GM21528 (cell line): ENCODE measurements at regions not wholly inside any gene's neighbourhood (a gene's known extent, or its start where the extent isn't known, plus 50 kb on each side); places are given as distances from the start of the nearest gene placed in this dataset.
"Not testable (repeated sequence)": the region's sequence is repeated elsewhere in the genome, so short reads cannot be mapped to it uniquely, and the experiment has no call there.

Experiments
- ATAC-seq: cut with Tn5 transposase; IDR thresholded peaks from one replicate; pipeline ENCODE4 v1.9.1; 2021; ENCODE audit warnings: mild to moderate bottlenecking, moderate library complexity; ENCODE audit not compliant: unreplicated experiment, low FRiP score

DNA sequence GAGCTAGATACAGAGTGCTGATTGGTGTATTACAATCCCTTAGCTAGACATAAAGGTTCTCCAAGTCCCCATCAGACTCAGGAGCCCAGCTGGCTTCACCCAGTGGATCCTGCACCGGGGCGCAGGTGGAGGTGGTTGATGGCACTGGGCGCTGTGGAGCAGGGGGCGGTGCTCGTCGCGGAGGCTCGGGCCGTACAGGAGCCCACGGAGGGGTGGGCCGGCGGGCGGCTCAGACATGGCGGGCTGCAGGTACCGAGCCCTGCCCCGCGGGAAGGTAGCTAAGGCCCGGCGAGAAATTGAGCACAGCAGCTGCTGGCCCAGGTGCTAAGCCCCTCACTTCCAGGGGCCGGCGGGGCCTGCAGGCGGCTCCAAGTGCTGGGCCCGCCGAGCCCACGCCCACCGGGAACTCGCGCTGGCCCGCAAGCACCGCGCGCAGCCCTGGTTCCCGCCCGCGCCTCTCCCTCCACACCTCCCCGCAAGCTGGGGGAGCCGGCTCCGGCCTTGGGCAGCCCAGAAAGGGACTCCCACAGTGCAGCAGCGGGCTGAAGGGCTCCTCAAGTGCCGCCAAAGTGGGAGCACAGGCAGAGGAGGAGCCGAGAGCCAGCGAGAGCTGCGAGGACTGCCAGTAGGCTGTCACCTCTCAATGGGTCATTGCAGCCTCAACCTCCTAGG is 96.4 kb upstream of the MYO10 start:
- ATAC-seq = not testable (repeated sequence)

DNA sequence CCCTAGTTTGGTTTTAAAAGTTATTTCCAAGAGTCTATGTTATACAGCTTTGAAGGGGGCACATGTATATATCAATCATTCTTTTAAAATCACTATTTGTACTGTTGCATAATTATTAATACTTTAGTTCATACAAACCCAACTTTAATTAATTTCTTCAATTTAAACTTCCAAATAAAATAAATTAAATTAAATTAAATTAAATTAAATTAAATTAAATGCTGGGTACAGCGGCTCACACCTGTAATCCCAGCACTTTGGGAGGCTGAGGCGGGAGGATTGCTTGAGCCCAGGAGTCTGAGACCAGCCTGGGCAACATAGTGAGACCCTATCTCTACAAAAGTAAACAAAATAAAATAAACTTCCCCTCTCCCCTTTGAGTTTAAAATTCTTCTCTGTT is 98.9 kb upstream of the MYO10 start:
- ATAC-seq = not testable (repeated sequence)

DNA sequence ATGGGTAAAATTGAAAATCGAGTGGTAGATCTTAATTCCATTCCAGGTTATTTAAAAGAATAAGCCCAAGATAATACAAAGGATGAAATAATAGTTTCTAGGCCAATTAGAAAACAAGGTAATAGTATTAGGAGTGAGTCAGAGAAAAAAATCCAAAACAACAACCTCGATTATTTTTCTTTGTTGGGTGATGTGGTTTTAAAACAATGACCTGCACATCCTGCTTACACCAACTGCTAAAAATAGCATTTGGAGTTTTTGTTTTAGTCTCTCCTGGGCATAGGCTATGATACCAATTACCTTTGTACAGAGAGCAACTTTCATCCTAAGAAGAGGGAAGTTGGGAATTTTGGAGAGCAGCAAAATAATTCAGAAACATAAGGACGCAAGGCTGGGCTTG is 101.7 kb upstream of the MYO10 start:
- ATAC-seq = no peak

DNA sequence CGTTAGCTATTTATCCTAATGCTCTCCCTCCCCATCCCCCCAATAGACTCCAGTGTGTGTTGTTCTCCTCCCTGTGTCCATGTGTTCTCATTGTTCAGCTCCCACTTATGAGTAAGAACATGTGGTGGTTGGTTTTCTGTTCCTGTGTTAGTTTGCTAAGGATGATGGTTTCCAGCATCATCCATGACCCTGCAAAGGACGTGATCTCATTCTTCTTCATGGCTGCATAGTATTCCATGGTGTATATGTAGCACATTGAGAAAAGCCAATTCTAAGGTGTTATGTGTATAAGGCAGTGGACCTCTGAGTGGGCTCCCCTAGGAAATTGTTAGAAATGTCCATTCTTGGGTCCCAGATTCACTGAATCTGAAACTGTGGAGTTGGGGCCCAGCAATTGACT is 103.1 kb upstream of the MYO10 start:
- ATAC-seq = no peak

DNA sequence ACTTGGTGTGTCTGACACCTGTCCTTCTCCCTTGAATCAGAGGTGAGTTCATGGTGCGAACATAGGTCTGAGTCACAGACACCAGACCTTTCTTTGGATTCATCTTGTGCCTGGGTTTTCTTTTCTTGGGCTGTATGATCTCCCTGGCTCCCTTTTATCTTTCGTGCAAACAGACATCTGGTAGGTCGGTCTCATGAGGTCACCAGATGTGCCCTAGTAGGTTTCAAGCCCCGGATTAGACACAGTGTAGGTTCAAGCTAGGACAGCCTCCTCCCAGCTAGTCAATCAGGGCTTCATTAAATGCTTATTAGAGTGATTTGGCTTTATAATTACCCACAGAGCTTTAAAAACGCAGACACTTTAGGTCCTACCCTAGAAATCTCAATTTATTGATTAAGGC is 106.0 kb upstream of the MYO10 start:
- ATAC-seq = no peak

DNA sequence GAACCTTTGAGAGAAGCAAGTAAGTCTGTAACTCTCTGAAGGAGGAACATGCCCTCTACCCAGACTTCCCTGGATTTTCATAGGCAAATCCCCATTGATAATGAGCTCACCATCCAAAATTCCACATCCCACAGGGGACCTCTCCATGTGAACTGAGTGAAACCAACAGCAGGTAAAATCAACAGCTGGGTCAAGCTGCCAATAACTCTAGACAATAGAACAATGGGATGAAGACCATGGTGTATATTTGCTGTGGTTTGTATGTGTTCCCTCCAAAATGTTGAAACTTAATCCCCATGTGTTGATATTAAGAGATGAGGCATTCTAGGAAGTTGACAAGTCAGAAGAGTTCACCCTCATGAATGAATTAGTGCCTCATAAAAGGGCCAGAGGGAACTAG is 110.2 kb upstream of the MYO10 start:
- no peak for ATAC-seq

DNA sequence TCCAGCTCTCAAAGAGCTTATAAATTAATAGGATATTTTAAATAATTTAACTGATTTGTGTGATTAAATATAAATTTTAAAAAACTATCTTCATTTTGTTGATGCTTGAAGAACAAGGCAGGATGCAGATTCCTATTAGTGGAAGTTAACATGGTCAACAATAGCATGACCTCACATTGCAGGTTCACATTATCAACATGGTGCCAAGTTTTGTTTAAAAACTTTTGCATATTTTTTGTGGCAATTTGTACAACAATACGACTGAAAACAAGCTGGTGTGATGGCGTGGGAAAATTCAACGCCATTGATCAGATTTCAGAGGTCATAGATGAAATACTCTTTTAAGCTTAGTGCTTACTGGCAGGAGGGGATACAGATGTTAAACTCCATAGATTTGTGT is 114.1 kb upstream of the MYO10 start:
- no peak for ATAC-seq

DNA sequence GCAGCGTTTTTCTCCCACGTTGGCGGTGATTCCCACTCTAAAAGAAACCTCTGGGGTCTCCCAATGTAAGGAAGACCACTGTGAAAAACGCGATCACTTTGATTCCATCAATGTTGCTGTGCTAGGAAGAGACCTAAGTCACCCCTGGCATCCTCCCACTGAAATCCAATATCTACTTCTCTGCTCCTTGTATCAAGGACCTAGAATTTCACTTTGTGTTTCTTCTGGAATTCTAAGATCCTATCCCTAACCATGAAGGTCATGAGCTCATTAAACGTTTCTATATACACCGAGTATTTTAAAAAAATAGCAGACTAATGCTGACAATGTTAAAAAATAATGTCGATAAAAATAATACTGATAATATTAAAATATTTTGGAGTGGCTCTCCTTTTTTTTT is 118.8 kb upstream of the MYO10 start:
- ATAC-seq = no peak

DNA sequence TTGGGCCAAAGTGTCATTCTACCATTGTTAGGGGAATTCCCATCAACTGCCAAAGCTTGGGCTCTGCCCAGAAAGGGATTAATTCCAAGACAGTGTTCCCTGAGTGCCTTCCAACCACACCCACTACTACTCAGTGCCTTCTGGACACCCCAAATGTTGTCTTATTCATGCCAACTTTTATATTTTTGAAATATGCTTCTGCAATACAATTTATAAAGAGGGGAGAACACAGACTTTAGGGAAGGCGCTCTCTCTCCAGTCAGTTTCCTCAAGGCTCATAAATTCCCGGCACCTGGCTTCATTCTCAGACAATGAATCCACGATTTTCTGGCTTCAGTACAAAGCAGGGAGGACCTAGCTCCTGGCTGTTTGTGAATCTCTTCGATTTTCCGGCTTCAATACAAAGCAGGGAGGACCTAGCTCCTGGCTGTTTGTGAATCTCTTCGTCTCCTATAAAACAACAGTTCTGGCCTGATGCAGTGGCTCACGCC is 120.1 kb upstream of the MYO10 start:
- no peak for ATAC-seq

DNA sequence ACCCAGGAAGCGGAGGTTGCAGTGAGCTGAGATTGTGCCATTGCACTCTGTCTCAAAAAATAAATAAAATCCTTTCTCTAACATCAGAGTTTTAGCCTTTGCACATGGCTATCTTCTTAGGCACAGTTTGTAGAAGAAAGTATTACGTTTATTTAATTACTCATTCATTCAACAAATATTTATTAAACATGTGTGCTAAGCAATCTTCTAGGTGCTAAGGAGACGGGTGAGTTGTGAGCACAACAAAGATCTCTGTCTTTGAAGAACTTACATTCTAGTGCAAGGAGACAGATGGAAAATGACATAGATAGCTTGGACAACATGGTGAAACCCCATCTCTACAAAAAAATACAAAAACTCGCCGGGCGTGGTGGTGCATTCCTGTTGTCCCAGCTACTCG is 122.3 kb upstream of the MYO10 start:
- ATAC-seq = no peak

DNA sequence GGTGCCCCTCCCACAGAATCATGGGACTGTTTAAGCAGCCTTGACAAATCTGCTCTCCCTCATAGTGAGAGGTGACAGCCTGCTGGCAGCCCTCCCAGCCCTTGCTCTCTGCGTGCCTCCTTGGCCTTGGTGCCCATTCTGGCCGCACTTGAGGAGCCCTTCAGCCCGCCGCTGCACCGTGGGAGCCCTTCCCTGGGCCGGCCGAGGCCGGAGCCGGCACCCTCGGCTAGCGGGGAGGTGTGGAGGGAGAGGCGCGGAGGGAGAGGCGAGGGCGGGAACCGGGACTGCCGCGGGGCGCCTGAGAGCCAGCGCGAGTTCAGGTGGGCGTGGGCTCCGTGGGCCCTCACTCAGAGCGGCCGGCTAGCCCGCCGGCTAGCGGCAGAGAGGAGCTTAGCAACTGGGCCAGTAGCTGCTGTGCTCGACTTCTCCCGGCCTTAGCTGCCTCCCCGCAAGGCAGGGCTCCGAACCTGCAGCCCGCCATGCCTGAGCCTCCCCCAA is 125.9 kb upstream of the MYO10 start:
- no peak for ATAC-seq

DNA sequence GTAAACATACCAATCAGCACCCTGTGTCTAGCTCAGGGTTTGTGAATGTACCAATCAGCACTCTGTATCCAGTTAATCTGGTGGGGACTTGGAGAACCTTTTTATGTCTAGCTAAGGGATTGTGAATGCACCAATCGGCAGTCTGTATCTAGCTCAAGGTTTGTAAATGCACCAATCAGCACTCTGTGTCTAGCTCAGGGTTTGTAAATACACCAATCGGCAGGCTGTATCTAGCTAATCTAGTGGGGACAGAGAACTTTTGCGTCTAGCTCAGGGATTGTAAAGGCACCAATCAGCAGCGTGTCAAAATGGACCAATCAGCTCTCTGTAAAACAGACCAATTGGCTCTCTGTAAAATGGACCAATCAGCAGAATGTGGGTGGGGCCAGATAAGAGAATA is 126.7 kb upstream of the MYO10 start:
- not testable (repeated sequence) for ATAC-seq

DNA sequence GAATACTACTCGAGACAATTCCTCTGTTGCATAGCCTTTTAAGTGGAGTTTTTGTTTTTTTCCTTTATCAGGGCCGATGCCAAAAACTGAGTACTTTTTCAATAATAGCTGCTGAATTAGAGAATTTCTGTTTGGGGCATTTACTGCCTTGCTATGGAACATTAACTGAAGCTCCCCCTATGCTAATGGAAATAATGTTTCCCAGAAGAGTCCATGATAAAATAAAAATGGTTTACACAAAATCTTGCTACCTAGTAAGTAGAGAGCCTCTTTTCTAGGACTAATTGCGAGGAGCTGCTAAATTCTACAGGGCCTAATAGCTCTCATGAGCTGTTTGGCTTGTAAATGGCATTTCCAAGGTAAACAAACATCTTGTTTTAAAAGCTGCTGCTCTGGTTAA is 128.2 kb upstream of the MYO10 start:
- no peak for ATAC-seq

DNA sequence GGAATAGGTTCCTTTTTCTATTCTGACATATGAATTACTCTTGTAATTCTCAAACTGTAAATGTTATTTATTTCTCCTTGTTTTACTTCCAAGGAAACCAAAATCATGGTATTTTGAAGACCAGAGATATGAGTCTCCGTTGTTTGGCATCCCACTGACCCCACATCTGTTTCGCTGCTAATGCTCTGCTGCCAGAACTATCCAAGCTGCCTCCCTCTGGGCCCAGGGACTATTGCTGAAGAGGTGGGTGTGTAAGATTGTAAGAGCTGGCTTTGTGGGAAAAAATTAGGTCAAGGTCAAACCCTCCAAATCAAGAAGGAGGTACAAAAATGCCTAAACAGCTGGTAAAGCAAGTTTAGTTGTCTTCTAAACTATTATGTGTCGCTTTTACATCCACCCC is 129.4 kb upstream of the MYO10 start:
- no peak for ATAC-seq

DNA sequence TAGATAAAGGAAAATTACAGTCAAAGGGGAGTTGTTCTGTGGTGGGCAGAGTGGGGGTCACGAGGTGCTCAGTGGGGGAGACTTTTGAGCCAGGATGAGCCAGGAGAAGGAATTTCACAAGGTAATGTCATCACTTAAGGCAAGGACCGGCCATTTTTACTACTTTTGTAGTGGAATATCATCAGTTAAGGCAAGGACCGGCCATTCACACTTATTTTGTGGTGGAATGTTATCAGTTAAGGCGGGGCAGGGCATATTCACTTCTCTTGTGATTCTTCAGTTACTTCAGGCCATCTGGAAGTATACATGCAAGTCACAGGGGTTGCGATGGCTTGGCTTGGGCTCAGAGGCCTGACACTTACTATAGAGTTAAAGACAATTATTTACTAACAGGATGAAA is 129.9 kb upstream of the MYO10 start:
- ATAC-seq = not testable (repeated sequence)

DNA sequence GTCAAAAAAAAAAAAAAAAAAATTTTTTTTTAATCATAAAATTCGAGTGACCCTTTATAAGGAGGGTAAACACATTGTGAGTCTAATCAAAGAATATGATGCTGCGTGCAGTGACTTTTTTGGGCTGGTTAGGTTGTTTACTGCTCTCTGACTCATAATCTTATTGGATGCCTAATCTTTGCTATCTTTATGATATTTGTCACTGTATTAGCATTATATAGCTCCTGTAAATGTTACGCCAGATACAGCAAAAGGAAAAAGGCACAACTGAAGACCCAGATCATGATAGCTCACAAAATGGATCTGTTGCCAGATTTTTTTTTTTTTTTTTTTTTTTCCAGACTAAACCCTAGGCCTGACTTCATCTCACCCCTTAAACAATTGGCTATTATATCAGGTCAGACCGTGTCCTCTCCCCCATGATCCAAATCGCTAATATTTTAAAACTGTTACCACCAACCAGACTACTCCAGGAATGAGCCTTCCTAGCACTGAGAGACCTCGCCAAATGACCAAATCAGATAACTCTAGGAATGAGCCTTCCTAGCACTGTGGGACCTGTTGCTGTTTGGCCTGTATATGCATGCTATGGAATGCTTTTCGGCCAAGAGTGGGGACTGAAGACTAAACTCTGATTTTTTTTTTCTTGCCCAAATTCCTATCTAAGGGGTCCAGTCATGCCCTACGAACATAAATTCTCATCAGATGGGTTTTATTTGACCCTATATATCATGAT is 131.7 kb upstream of the MYO10 start:
- ATAC-seq = no peak

DNA sequence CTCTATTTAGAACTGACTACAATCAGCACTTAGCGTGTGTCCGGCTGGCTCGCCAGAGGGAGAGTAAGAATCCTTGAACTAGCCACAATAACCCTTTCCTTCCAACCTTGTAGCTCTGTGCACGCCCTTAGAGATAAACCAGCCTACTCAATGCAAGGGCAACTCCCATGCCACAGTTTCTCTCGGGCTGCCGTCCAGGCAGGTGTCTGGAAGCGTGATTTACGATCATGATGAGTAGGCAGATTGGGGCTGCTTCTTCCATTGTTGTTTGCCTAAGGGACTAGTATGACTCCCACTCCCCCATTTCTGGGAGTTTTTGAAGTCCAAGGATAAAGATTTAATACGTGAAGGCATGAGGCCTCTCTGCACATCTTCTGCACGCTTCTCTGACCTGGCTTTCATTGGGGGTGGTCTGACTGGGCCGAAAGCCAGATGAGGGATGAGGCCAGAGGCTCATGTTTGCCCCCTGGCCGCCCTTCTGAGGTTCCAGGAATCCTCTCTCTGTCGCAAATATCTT is 134.0 kb upstream of the MYO10 start:
- no peak for ATAC-seq

DNA sequence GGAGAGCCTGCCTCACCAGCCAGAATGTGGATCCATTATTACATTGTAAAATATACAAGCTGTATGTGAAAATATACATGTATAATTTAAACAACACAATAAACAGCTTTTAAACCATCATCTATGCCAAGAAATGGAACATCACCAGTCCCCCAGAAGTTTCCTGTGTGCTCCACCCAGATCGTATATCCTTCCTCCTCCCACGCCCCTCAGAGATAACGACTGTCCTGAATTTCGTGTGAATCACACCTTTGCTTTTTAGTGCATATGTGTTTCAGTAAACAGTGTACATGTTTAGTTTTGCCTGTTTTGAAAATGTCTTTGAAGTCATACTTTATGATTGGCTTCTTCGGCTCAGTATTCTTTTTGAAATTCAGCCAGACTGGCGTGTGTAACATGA is 134.6 kb upstream of the MYO10 start:
- no peak for ATAC-seq

DNA sequence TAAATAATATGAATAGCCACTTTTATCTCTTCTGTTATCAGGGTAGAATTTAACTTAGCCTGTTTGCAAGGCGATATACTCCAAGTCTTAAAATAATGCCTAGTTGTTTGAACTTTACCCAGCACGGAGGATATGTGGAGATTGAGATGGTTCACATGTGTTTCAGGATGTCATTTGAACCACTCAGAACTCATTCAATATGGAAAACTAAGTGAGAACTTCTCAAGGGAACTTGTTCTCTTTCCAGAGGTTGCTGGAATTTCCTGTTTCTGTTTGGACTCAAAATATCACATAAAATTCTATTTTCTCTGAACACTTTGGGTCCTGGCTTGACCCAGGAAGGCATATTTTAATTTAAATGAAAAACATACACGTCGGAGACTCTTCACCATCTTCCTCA is 139.1 kb upstream of the MYO10 start:
- ATAC-seq = no peak

DNA sequence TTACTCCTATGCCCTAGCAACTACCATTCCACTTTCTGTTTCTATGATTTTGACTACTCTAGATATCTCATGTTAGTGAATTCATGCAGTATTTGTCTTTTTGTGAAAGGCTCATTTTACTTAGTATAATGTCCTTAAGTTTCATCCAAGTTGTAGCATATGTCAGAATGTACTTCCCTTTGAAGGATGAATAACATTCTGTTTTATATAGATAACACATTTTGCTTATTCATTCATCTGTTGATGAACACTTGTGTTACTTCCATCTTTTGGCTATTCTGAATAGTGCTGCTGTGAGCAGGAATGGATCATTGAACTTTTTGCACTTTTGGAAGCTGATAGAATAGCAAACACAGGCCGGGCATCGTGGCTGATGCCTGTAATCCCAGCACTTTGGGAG is 140.2 kb upstream of the MYO10 start:
- no peak for ATAC-seq

DNA sequence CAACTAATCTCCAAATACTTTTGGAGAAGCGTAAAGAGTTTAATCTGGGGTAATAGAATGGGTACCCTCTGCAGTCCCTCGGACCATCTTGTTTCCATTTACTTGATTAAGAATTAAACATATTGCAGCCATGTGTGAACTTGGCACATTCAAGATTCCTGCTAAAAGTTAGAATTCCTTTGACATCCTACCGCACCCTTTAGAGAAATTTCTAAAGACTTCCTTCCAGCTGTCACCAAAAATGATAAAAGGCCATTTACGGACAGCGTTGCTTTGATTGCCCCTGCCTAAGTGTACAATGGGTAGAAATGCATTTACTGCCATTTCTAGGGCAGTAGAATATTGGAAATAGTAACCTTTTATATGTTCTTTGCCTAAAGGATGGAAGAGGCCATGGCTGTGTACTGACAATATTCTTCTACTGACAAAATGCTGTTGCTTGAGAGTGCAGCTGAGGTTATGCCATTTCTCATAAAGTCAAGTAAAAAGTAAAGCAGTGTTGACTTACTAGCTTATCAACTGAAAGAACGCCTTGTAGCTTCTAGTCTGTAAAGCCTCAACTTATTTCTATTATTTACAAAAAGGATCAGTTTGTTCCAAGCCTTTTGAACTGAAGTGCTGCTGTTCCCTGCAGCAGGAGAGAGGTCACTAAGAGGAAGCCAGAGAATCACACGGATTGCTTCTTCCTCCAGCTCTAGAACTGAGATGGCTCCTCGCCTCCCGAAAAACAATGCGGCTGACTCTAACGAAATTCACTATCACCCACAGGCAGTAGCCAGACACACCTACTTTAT is 139.8 kb upstream of the BASP1 start:
- ATAC-seq = no peak
